ENCODE measurements at regions not wholly inside any gene's neighbourhood (a gene's known extent, or its start where the extent isn't known, plus 50 kb on each side); places are given as distances from the start of the nearest gene placed in this dataset.
"Not testable (repeated sequence)": the region's sequence is repeated elsewhere in the genome, so short reads cannot be mapped to it uniquely, and the experiment has no call there.

DNA sequence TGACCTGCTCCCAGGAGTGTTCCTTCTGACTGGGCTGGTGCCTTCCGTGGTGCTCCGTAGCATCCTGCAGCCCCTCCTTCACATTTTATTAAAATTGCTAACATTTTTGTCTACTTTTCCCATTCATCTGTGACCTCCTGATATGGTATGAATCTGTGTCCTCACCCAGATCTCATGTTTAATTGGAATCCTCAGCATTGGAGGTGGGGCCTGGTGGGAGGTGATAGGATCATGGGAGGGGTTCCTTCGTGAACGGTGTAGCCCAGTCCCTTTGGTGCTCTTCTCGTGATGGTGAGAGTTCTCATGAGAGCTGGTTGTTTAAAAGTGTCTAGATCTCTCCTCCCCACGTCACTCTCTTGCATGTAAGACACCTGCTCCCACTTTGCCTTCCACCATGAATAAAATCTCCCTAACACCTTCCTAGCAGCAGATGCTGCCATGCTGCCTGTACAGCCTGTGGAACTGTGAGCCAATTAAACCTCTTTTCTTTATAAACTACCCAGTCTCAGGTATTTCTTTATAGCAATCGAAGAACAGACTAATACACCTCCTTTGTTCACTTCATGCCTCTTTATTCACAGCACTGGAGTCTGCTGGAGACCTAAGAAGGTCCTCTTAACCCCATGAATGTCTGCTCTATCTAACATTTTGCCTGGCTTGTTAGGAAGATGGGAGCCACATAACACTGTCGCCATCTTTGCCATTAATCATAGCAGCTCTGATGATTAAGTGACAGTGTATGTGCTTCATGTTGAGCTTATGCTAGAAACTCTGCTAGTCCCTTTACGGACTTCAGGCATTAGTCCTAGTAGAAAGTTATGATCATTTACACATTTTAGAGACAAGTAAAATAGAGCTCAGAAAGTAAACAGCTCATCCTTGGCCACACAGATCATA is 377.7 kb upstream of the MAF start:
- no peak for DNase-seq (ENCODE audit: low spot score)

DNA sequence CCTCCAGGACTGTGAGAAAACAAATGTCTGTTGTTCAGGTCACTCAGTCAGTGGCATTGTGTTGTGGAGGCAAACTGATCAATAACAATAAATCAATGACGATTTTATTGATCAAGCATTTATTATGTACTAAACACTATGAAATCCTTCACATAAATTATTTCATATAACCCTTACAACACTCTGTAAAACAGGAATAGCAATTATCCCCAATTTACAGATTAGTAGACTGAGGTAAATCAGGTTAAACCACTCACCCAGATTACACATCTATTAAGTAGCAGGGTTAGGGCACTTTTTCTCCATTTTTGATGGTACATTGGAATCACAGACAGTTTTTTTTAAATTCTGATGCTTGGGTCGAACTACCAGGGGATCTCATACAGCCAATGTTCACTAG is 372.8 kb upstream of the MAF start:
- no peak for DNase-seq (ENCODE audit: low spot score)

DNA sequence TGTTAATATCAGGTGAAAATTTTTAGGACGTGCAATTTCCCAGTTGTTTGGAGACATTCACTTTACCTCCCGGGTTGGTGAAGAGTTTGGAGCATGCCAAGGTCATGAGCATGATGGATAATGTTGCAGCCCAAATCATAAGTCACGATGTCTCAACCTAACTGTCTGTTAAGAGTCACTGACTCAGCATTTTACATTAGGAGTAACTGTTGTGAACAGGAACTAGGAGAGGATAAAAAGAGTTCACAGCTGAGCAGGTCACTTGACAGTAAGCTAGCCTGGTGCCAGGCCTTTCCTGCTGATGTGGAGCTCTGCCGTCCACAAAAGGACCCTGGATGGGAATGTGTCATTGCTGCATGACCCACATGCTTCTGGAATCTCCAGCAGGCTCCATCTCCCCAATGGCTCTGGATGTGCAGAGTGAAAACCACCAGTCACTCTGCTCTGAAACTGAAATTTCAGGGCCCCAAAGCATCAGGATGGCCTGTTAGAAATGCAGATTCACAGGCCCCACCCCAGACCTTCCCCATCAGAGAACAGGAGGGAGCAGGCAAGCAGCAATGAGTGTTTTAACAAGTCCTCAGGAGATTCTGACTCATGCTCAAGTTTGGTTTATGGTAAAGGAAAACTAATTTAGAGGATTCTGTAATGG is 371.6 kb upstream of the MAF start:
- no peak for DNase-seq (ENCODE audit: low spot score)

DNA sequence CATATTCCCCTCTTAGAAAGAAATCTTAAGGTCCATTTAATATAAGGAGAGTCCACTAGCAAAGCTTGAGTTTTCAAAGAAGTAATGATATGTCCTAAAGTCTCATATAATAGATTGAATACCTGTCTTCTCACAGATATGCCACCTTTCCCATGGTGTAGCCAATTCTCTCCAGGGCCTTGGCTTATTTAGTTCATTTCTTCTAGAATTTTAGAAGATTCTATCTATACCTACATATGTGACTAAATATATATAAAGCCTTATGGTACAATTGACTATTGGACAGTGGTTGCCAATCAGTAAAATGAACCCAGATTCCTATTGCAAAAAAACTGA is 370.7 kb upstream of the MAF start:
- DNase-seq (ENCODE audit: low spot score), result no peak

DNA sequence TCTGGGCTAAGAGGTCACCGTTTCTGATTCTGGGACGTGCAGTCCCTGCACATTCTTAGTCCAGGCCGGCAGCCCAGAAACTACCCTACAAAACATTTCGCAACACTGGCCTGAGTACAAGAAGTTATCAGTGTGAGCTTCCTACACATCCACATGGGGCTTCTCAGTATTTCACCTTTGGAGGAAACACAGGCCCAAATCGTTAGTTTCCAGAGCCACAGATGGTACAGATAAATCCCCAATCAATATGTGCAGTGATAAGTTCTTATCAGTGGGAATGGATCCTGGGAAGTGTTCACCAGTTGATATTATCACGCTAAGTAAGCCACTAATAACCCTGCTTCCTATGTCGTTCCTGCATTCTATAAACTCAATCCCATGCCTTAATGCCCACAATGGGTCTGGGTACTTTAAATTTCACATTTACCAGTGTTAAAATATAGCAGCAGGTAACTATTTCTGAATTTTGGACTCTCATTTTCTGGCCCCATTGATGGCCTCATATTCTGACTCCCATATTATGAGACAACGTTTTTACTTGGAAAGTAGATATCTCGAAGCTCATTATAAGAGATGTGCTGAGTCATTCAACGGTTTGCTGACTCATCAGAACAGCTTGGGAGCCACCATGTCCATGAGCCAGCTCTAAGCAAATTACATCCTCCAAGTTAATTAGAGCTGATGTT is 370.2 kb upstream of the MAF start:
- DNase-seq (ENCODE audit: low spot score), result peak; percentile 36

DNA sequence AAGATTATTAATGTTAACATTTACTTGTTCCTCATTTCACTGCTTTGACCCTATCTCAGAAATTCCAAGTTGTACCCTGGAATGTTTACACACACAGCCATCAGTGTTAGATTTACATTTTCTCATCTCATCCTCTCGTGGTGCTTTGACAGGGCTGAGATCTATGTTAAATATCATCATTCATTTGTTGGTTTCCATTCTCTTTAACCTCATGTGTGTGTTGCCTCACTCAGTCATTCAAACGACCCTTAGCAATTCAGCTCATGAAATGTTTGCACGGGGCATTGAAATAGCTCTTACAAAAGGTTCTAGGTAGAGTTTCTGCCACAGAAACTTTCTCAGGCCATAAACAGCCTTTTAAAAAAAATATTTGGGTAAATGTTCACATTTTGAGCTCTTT is 369.6 kb upstream of the MAF start:
- DNase-seq (ENCODE audit: low spot score), result no peak

DNA sequence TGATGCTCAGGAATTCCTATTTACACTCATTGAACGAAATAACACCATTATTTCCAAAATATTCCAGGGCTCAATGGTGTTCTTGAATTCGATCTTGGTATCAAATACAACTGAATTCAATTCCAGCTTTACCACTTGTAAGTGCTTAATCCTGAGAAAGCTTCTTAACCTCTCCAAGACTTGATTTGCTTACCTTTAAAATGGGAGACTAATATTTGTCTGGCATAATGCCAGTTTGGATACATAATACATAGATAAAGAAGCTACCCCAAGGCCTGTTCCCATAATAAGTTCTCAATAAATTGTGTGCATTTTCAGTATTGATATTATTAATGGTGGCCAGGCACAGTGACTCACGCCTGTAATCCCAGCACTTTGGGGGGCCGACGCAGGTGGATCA is 368.9 kb upstream of the MAF start:
- DNase-seq (ENCODE audit: low spot score), result no peak

DNA sequence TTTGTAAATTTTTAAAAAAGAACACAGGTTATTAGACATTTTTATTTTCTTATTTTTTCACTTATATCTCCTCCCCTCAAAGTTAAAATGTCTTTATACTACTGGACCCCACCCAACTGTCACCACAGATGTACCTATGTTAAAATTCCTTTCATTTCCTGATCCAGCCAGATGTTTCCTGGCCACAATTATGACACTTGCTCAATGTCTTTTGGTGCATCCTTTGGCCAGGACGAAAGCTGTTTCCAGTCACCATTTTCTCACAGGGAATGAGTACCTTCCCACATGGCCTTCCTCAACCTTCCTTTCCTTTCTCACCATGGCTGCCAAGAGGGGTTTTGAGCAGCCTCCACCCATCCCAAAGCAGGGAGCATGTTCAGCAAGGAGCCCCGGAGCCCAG is 365.7 kb upstream of the MAF start:
- no peak for DNase-seq (ENCODE audit: low spot score)

DNA sequence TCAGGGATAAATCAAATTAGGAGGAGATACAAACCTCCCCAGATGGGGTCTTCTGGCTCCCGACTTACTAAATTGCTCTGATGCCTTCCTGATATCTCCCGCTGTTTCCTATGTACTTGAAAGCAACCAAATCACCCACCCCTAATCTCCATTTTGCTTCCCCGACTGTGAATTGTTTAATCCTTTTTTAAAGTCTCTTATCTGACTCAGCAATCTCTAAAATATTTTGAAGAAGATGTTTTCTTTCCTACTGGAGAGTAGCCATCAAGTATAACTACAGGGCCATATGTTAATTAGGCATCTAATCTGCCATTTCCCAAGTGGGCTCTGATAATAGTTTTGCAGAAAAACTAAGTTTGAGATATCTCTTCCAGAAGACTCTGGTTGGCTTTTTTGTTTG is 365.2 kb upstream of the MAF start:
- no peak for DNase-seq (ENCODE audit: low spot score)

DNA sequence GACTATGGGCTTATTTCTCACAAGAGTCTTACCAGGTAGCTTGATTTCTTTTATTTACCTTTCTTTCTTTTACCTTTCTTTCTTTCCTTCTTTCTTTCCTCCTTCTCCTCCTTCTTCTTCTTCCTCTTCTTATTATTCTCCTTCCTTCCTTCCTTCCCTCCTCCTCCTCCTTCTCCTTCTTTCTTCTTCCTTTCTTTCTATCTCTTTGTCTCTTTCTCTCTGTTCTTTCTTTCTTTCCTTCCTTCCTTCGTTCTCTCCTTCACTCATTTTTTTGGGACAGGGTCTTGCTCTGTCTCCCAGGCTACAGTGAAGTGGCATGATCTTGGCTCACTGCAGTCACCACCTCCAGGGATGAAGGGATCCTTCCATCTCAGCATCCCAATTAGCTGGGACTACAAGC is 363.6 kb upstream of the MAF start:
- no peak for DNase-seq (ENCODE audit: low spot score)

DNA sequence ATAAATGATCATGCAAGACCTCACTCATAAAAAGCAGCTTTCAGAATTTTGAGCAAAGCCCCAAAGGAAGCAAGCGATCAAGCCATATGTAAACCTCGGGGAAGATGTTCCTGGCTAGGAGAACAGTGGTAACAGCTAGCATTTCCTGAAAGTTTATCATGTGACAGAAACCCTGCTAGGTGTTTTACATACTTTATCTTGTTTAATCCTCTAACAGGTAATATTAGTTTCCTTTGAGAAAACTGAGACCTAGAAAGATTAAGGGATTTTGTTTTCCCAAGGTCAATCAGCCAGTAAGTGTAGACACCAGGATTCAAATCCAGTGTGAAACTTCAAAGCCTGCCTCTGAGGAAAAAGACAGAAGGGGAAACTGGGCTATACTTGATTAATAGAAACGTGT is 362.4 kb upstream of the MAF start:
- no peak for DNase-seq (ENCODE audit: low spot score)

DNA sequence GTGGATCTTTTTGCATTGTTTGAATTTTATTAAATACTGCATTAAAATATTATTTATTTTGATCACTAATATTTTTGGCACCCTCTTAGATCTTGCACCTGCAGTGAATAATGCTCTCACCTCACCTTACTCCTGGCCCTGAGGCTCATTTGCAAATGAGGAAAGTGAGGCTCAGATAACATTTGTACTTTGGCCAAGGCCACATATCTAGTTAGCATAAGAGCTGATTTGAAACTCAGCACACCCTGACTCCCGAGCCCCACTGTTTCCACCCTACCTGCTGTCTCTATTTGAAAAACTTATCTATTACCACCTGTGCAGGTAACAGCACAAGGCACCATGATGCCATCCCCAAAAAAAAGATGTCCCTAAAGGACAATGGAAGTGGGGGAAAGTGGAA is 358.7 kb upstream of the MAF start:
- DNase-seq (ENCODE audit: low spot score), result no peak

DNA sequence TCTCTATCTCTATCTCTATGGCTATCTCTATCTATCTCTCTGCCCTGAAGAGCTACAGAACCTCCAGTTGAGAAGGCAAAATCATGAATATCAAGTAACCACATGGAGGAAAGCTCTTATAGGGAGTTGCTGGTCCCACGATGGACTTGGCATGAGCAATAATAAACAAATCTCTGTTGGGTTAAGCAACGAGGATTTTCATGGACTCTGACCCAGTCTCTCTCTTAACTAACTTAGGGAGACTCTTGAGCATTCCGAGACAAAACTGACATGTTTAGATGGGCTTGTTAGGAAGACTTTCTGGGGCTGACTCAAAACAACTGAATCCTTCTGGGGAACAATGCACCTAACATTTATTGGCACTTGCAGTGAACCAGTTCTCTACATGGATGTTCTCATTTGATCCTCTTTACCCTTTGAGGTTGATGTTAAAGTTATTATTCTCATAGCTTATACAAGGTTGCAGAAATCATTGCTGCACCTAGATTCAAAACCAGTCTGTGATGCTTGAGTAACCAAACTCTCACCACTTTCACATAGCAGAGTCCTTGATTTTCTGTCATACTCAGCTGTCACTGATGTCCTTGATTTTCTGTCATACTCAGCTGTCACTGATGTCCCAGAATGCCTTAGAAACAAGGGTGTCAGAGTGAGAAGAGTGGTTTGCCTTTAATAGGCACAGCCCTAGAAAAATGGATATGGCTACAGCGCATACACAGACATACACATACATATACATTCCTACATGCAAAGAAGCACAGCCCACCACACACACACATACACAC is 354.6 kb upstream of the MAF start:
- no peak for DNase-seq (ENCODE audit: low spot score)

DNA sequence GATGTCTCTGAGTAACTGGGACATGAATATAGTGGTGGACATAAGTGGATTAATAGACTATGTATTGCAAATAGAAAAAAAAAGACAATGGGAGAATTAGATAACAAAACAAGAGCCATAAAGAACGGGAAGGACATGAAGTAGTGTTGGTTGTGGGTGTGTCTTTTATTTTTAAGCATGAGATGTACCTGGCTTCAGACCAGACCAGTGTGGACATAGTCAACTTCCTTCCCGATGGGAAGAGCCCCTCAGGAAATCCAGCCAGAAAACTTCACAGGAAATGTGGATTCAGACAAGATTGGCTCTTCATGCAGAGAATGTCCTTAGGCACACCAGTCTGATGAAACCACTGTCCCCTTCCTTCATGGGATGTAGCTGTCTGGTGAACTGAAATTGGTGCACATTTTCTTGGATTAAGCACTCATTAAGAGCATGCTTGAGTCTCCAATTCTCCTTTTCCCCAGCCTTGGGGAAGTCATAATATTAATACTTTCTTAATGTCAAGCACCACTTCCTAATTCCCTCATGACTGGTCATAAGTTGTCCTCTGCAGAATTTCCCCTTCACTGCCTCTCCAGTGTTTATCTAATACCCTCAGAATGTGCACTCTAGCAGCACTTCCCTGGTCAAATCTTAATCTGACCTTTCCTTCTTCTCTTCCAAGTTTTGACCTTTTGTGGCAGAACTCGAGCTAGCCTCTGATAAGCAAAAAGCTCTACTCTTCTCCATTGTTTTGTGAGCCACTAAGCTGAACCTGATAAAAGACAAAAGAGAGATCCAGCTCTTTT is 350.6 kb upstream of the MAF start:
- no peak for DNase-seq (ENCODE audit: low spot score)

DNA sequence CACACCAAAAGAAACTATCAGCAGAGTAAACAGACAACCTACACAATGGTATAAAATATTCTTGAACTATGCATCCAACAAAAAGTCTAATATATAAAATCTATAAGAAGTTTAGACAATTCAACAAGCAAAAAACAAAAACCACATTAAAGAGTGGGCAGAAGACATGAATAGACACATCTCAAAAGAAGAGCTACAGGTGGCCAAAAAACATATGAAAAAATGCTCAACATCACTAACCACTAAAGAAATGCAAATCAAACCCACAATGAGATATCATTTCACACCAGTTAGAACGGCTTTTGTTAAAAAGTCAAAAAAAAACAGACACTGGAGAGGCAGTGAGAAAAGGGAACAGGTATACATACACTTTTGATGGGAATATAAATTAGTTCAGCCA is 348.9 kb upstream of the MAF start:
- no peak for DNase-seq (ENCODE audit: low spot score)

DNA sequence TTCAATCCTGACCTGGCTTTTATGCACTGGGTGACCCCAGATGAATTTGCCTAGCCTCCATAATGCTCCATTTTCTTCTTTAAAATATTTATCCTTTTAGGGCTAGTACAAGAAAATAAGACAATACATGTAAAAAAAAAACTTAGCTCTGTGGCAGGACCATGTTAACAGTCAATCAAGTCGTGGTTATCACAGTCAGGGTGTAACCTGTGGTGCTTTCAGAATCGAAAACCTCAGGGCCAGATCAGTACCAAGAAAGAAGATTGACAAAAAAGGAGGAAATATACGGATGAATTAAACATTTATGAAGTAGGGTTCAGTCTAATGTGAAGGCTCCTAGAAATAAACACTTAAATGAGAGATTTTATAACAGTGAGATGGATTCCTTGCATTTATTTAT is 347.2 kb upstream of the MAF start:
- no peak for DNase-seq (ENCODE audit: low spot score)

DNA sequence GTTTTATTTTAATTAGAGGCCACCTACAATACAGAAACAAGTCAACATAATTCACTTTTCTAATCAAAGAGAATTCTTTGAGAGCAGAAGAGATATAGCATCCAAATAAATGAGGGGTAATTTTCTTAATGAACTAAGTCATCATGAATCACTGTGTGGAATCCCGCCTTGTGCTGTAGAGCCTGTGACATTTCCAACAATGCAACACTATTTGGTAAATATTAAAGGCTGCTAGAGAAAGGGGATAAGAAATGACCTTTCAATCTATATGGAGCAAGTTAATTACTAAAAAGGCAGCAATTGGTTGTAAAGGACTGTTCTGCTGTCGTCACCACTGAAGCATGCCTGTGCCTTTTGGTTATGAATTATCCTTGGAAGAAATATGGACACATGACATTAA is 345.7 kb upstream of the MAF start:
- no peak for DNase-seq (ENCODE audit: low spot score)

DNA sequence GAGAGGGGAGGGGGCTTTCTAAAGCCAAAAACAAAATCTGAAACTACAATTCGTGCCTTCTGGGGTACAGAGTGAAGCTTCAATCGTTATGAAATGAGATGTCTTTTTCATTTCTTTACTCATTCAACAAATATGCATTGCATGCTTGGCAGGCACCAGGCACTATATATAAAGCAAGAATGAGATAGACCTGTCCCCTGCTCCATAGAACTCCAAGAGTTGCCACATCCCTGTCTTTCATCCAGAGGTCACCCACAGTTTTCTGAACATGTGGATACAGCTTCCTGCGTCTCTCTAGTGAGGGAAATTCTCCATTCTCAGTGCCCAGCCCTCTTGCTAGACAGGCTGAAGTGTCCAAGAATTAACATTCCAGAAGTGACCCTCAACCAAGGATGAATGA is 343.2 kb upstream of the MAF start:
- DNase-seq (ENCODE audit: low spot score), result no peak

DNA sequence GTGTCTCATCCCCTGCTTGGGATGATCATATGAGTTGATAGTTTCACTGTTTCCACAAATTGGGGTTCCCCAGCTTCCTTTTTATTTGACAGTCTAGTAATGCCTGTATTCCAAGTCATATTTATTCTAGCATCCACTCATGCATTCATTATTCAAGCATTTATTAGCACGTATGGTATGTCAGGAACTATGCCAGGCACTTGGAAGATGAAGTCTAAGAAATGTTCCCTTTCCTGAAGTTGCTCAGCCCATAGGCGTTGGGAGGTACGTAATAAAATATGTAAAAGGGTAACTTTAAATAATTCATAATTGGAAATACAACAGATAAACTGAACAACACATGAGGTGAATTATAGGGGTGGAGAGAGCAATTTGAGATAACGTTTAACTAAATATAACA is 338.0 kb upstream of the MAF start:
- no peak for DNase-seq (ENCODE audit: low spot score)

DNA sequence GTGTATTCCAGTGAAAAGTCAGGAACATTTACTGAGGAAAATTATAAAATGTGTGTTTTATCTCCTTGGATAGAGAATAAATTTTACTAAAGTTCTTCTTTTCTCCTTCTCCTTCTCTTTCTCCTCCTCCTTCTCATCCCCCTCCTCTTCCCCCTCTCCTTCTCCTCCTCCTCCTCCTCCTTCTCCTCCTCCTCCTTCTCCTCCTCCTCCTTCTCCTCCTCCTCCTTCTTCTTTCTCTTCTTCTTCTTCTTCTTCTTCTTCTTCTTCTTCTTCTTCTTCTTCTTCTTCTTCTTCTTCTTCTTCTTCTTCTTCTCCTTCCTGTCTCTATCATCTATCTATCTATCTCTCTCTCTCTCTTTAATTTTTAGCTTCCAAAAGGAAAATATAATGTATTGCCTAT is 337.1 kb upstream of the MAF start:
- DNase-seq (ENCODE audit: low spot score), result not testable (repeated sequence)

DNA sequence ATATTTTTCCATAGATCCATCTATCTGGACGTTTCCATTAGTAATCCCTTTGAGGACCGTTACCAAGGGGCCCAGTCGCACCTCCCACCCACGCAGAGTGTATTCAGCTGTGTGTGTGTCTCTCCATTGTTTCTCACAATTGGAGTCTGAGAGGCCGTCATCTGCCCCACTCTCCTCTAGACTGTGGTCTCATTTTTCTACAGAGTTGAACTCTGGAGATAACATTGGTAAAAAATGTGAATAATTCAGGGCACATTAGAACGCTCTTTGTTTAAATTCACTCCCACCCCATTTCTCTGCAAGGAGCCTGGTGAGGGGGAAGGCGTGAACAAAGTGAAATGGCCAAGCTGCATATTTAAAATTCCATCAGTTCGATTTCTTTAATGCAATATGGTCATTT is 333.1 kb upstream of the MAF start:
- no peak for DNase-seq (ENCODE audit: low spot score)

DNA sequence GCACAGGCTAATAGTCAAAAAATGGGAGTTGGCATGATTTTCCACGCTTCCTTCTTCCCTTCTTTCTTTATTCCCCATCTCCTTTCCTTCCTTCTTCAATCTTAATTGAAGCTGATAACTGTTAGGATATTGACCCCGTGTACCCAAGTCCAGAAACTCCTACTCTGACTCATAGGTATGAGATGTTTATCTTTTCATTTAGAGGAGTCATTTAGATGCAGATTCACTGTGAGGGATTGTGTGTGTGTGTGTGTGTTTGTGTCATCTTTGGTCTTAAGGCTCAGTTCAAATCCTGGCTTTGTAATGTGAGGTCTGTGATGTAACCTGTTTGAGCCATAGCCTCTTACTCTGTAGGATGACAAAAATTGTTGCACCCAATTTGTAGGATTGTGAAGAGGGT is 332.0 kb upstream of the MAF start:
- no peak for DNase-seq (ENCODE audit: low spot score)
